Fibroblast of lung (primary cell): ENCODE measurements at regions not wholly inside any gene's neighbourhood (a gene's known extent, or its start where the extent isn't known, plus 50 kb on each side); places are given as distances from the start of the nearest gene placed in this dataset.

Source experiments
- CTCF ChIP-seq, 2 donors: IDR thresholded peaks in 1 of 2; conservative IDR thresholded peaks in 1 of 2; 1 replicate in 1 of 2; 2 replicates in 1 of 2; pipeline ENCODE4 v1.5.1; 2011 to 2012; ENCODE audit warnings: low read length in 2 of 2, control low read depth in 1 of 2, inconsistent platforms in 1 of 2, low read depth in 1 of 2, mild to moderate bottlenecking in 1 of 2
- EZH2 ChIP-seq: IDR thresholded peaks from 2 replicates; pipeline ENCODE4 v1.5.1; 2012; ENCODE audit warnings: low read length, control low read depth, mild to moderate bottlenecking; ENCODE audit errors: missing control alignments

GRCh38 chr10:63699785-63700613 is 178.8 kb downstream of the REEP3 start:
- no peak for TF ChIP-seq CTCF (conservative IDR thresholded peaks at IDR 0.05 in 1 of 2, IDR thresholded peaks at IDR 0.05 in 1 of 2; ENCODE audit: low read depth in 1 of 2, low read length in 2 of 2)
- no peak for TF ChIP-seq EZH2
